Choroid plexus epithelial cell (primary cell): ENCODE measurements at regions not wholly inside any gene's neighbourhood (a gene's known extent, or its start where the extent isn't known, plus 50 kb on each side); places are given as distances from the start of the nearest gene placed in this dataset.
A peak's percentile ranks its signal among the peaks of the same experiment; 100 is the strongest.

Source experiments
- DNase-seq: peaks from one replicate; pipeline ENCODE4 v3.0.0-alpha.2; 2010; ENCODE audit warnings: low read depth
- H3K4me3 ChIP-seq: 2 replicates; pipeline ENCODE4 v1.5.1; 2011; ENCODE audit warnings: low read depth, mild to moderate bottlenecking, control low read depth, low read length, moderate library complexity
- TF ChIP-seq, protein P1 (sequence below): conservative IDR thresholded peaks from 2 replicates; pipeline ENCODE4 v1.5.1; 2011; ENCODE audit warnings: low read depth, mild to moderate bottlenecking, control low read depth, inconsistent platforms, low read length, moderate library complexity

DNA sequence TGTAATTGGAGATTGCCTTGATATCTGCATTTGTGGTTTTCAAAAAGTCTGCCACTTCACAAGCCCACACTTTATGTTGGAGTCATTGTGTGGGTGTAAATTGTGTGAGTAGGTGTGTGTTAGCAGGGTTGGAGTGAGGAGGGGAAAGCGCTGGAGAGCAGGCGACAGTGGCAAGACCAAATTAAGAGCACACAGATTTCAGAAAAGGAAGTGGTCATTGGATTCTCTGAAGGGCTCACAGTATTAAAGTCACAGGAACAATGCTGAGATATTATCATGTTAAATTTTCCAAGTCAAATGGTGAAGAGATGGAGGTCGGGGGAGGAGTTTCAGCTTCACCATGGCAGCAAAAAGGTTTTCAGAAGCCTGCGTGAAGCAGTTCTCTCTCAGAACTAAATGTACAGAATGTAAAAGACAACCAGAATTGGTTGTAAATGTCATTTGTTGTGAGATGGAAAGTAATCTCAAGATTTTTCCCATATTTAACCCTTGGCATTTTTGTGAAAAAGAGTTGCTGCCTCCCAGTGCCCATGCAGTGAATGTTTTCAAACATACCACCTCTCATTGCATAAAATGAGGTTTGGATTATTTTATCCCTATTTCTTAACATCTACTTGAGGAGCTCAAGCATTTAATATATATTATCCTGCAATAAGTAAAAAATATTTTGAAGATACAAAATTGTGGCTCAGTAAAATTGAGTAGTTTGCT is 265.9 kb downstream of the ZNF674 start:
- TF ChIP-seq, protein P1, sequence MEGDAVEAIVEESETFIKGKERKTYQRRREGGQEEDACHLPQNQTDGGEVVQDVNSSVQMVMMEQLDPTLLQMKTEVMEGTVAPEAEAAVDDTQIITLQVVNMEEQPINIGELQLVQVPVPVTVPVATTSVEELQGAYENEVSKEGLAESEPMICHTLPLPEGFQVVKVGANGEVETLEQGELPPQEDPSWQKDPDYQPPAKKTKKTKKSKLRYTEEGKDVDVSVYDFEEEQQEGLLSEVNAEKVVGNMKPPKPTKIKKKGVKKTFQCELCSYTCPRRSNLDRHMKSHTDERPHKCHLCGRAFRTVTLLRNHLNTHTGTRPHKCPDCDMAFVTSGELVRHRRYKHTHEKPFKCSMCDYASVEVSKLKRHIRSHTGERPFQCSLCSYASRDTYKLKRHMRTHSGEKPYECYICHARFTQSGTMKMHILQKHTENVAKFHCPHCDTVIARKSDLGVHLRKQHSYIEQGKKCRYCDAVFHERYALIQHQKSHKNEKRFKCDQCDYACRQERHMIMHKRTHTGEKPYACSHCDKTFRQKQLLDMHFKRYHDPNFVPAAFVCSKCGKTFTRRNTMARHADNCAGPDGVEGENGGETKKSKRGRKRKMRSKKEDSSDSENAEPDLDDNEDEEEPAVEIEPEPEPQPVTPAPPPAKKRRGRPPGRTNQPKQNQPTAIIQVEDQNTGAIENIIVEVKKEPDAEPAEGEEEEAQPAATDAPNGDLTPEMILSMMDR, result no peak
- no peak overlapping the region for H3K4me3 ChIP-seq
- no peak for DNase-seq

DNA sequence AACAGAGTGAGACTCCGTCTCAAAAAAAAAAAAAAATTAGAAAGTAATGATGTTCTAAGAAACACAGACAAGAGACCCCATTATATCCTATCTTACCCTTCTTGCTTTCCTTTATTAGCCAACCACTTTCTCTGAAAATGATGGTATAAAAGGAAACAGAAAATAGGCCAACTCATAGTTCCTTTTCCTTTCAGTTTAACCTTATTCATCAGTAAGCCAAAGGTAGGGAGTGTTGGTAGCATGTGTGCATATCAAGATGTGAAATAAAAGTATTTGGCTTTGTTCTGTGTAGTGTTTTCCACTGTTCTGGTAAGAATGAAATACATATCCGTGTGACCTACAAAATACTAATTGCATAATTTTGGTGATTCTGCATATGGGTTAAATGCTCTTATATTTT is 266.6 kb downstream of the ZNF674 start:
- TF ChIP-seq, protein P1, result no peak
- DNase-seq, result no peak
- H3K4me3 ChIP-seq, result no peak overlapping the region

DNA sequence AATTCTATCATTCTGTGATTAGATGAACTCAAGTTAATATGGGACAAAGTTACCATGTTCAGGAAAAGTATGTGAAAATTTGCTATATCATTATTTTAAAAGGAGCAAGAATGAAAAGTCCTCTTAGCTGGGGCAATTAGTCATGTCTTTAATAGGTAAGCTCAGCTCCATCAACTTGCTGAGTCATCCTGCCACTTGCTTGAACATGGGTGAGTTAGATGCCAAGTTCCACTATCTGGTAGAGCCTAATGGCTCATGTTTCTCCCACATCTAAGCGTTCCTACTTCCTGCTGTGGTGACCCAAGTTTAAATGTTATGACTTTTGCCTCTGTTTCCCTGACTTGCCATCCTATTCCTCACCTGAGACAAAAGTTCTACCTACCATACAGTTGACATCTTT is 276.8 kb downstream of the ZNF674 start:
- H3K4me3 ChIP-seq, result no peak overlapping the region
- TF ChIP-seq, protein P1, result no peak
- peak; percentile 3 for DNase-seq

DNA sequence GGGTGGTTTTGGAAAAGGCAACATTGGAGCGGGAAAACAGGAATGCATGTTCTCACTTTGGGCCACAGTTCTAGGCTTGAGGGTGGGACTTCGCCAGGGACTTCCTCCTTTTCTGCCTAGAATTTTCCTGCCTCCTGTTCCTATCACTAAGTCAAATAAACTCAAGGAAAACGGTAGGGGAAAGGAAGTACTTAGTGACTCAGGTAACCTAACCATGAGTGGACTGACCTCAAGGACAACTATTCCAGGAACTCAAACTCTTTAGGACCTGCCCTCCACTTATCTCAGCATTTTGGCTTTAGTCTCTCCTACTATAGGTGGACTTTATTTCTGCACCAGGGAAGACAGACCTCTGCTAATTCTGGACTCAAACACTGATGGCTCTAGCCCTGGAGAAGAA is 281.7 kb downstream of the ZNF674 start:
- TF ChIP-seq, protein P1, result no peak
- no peak overlapping the region for H3K4me3 ChIP-seq
- no peak for DNase-seq

DNA sequence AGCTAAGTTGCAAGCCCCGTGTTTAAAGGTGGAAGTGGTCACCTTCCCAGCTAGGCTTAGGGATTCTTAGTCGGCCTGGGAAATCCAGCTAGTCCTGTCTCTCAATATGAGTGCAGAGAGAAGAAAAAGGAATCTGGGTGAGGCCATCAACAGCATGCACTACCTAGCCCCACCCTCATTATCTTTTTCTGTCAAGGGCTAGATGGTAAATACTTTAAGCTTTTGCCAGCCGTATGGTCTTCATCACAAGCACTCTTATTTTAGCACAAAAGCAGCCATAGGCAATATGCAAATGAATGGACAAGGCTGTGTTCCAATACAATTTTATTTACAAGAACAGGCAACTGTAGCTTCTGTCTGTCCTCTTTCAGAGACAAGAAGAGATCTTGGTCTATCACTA is 282.9 kb downstream of the ZNF674 start:
- no peak overlapping the region for H3K4me3 ChIP-seq
- TF ChIP-seq, protein P1, result no peak
- DNase-seq, result no peak

DNA sequence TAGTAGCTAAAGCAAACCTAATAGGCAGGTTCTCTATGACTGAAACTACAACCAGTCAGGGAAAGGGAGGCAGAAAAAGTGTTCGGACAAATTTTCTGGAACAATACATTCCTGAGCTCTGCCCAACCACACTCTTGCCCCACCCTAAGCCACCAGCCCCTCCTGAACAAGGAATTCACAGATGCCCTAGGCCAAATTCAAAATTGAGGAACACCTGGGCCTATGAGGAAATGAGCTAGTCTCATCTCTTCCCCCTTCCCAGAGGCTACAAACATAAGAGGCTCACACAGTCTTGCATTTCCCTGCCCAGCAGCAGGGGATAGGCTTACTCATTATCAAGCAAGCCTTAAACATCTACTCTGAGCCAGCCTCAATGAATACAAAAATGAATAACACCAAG is 284.7 kb downstream of the ZNF674 start:
- no peak overlapping the region for H3K4me3 ChIP-seq
- DNase-seq, result no peak
- TF ChIP-seq, protein P1, result no peak

DNA sequence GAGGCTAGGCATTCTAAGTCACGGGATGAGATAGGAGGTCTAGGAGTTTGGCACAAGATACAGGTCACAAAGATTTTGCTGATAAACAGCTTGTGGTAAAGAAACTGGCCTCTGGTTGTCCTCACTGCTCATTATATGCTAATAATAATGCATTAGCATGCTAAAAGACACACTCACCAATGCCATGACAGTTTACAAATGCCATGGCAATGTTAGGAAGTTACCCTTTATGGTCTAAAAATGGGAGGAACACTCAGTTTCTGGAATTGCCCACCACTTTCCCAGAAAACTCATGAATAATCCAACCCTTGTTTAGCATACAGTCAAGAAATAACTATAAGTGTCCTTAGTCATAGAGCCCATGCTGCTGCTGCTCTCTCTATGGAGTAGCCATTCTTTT is 286.9 kb downstream of the ZNF674 start:
- TF ChIP-seq, protein P1, result no peak
- H3K4me3 ChIP-seq, result no peak overlapping the region
- DNase-seq, result no peak
